RWPE2 (cell line): ENCODE measurements at regions not wholly inside any gene's neighbourhood (a gene's known extent, or its start where the extent isn't known, plus 50 kb on each side); places are given as distances from the start of the nearest gene placed in this dataset.

Experiments used
- ATAC-seq: fragments of 200-7000 bp; cut with Tn5 transposase; 3 replicates; pipeline ENCODE4 v1.9.1; 2021; ENCODE audit warnings: low read depth
- DNase-seq: peaks from one replicate; pipeline ENCODE4 v3.0.0-alpha.2; 2020; ENCODE audit warnings: low spot score
- H3K27ac ChIP-seq: fragments of 450-650 bp; 2 replicates; pipeline ENCODE4 v1.5.1; 2017; ENCODE audit warnings: mild to moderate bottlenecking; ENCODE audit not compliant: poor library complexity, severe bottlenecking
- H3K27me3 ChIP-seq: fragments of 250-450 bp; sonication (Bioruptor Pico); 2 replicates; pipeline ENCODE4 v1.5.1; 2021; ENCODE audit warnings: mild to moderate bottlenecking, moderate library complexity; ENCODE audit not compliant: insufficient read depth, poor library complexity, severe bottlenecking
- H3K36me3 ChIP-seq: fragments of 250-450 bp; sonication (Bioruptor Pico); 2 replicates; pipeline ENCODE4 v1.5.1; 2020; ENCODE audit warnings: low read depth, mild to moderate bottlenecking, moderate library complexity
- H3K4me1 ChIP-seq: fragments of 250-450 bp; sonication (Bioruptor Pico); 2 replicates; pipeline ENCODE4 v1.5.1; 2021; ENCODE audit warnings: mild to moderate bottlenecking, moderate library complexity; ENCODE audit not compliant: insufficient read depth, poor library complexity, severe bottlenecking
- H3K4me3 ChIP-seq: fragments of 250-450 bp; sonication (Bioruptor Pico); 2 replicates; pipeline ENCODE4 v1.5.1; 2021; ENCODE audit warnings: mild to moderate bottlenecking, moderate library complexity; ENCODE audit not compliant: severe bottlenecking
- H3K9me3 ChIP-seq: fragments of 250-450 bp; sonication (Bioruptor Pico); 2 replicates; pipeline ENCODE4 v1.5.1; 2021; ENCODE audit warnings: mild to moderate bottlenecking, moderate library complexity; ENCODE audit not compliant: severe bottlenecking
- CTCF ChIP-seq: fragments of 450-650 bp; IDR thresholded peaks from one replicate; pipeline ENCODE4 v1.5.1; 2017; ENCODE audit warnings: mild to moderate bottlenecking, moderate library complexity; ENCODE audit not compliant: poor library complexity, severe bottlenecking

- Histone ChIP-seq H3K9me3 (no peaks in the 10 kb centered on the region), H3K27ac (no peak overlapping the region), H3K4me1 (no peaks in the 10 kb centered on the region), H3K36me3 (no peaks in the 10 kb centered on the region), H3K27me3 (no peaks in the 10 kb centered on the region), H3K4me3 (no peak overlapping the region)
- no peak for ATAC-seq
- no peak for TF ChIP-seq CTCF
- DNase-seq = no peak
Observed at GRCh38 chr11:128357073-128357472, 230.3 kb downstream of the ETS1 start.

- Histone ChIP-seq H3K36me3 (no peaks in the 10 kb centered on the region), H3K9me3 (no peaks in the 10 kb centered on the region), H3K4me1 (no peaks in the 10 kb centered on the region), H3K27me3 (no peaks in the 10 kb centered on the region), H3K27ac (no peak overlapping the region), H3K4me3 (no peak overlapping the region)
- DNase-seq (no peak), ATAC-seq (no peak)
- no peak for TF ChIP-seq CTCF
Observed at GRCh38 chr11:128355558-128355957, 231.8 kb downstream of the ETS1 start.

GRCh38 chr11:128354476-128354875, 232.9 kb downstream of the ETS1 start:
- ATAC-seq (no peak), DNase-seq (no peak)
- TF ChIP-seq CTCF = no peak
- Histone ChIP-seq H3K4me1 (no peaks in the 10 kb centered on the region), H3K27me3 (no peaks in the 10 kb centered on the region), H3K4me3 (no peak overlapping the region), H3K9me3 (no peaks in the 10 kb centered on the region), H3K36me3 (no peaks in the 10 kb centered on the region), H3K27ac (no peak overlapping the region)

- no peak for ATAC-seq
- Histone ChIP-seq H3K27me3 (no peaks in the 10 kb centered on the region), H3K4me3 (no peak overlapping the region), H3K4me1 (peaks cover 3% of the 10 kb centered on the region), H3K36me3 (no peaks in the 10 kb centered on the region), H3K9me3 (no peaks in the 10 kb centered on the region), H3K27ac (no peak overlapping the region)
- TF ChIP-seq CTCF = no peak
- DNase-seq = no peak
Observed at GRCh38 chr11:128351168-128351567, 236.2 kb downstream of the ETS1 start.

- no peak for TF ChIP-seq CTCF
- no peaks in the 10 kb centered on the region for H3K27me3 ChIP-seq
- ATAC-seq = no peak
- peaks cover 3% of the 10 kb centered on the region for H3K4me1 ChIP-seq
- no peak overlapping the region for H3K27ac ChIP-seq
- no peaks in the 10 kb centered on the region for H3K9me3 ChIP-seq
- no peak overlapping the region for H3K4me3 ChIP-seq
- no peak for DNase-seq
- H3K36me3 ChIP-seq = no peaks in the 10 kb centered on the region
Observed at GRCh38 chr11:128349650-128350299, 237.6 kb downstream of the ETS1 start.
